K562 (cell line): ENCODE measurements at regions not wholly inside any gene's neighbourhood (a gene's known extent, or its start where the extent isn't known, plus 50 kb on each side); places are given as distances from the start of the nearest gene placed in this dataset.

Experiments
- ATAC-seq: fragments of 200-7000 bp; cut with Tn5 transposase; 3 replicates; pipeline ENCODE4 v1.9.1; 2020; ENCODE audit warnings: moderate library complexity
- BruUV-seq: library from RNA; stranded (reverse); fragments of 400-500 nt; replicated peaks from 2 replicates; lab custom pipeline; 2021; lab: Mats Ljungman, UMichigan
- CTCF ChIA-PET: fragments of 300-600 bp; formaldehyde crosslinking; extraction: SDS; loops from one replicate; lab custom pipeline; 2021; ENCODE audit warnings: low intra/inter-chr PET ratio; lab: Yijun Ruan, JAX
- POLR2A ChIA-PET: fragments of 300-600, 350-650 bp; sonication (Branson Sonifier 250); formaldehyde crosslinking; extraction: SDS; loops from one replicate; lab custom pipeline; 2021; ENCODE audit warnings: antibody characterized with exemption, inconsistent platforms; lab: Yijun Ruan, JAX
- DNase-seq, 4 experiments: peaks; one replicate each; pipeline versions ENCODE4 v3.0.0 to v3.0.0-alpha.2; 2011 to 2018; ENCODE audit warnings: low spot score in 3 of 4, mixed read lengths in 3 of 4; ENCODE audit errors: extremely low read depth in 1 of 4
- FAIRE-seq: peaks from 2 replicates; lab custom pipeline; 2011; peaks lifted over from hg19 to GRCh38; lab: Jason Lieb, UNC
- H2AFZ ChIP-seq: 2 replicates; pipeline ENCODE4 v1.6.0; 2011; ENCODE audit warnings: low read depth, low read length, control low read depth, inconsistent platforms
- H3K27ac ChIP-seq: fragments of 200-600 bp; 3 replicates; pipeline ENCODE4 v1.8.0; 2011; ENCODE audit warnings: low read depth, mild to moderate bottlenecking, control low read depth, inconsistent platforms, low read length, moderate library complexity, mixed read lengths; ENCODE audit errors: extremely low read depth
- H3K27me3 ChIP-seq, 2 experiments: fragments of 300-600 bp in 1 of 2; 2 replicates in 1 of 2; 3 replicates in 1 of 2; pipeline versions ENCODE4 v1.6.0 to v1.8.0; 2011; ENCODE audit warnings: inconsistent platforms in 2 of 2, low read length in 2 of 2, mild to moderate bottlenecking in 1 of 2, mixed read lengths in 1 of 2, moderate library complexity in 1 of 2; ENCODE audit not compliant: control insufficient read depth in 2 of 2, insufficient read depth in 2 of 2
- H3K36me3 ChIP-seq: fragments of 300-600 bp; 3 replicates; pipeline ENCODE4 v1.8.0; 2011; ENCODE audit warnings: mild to moderate bottlenecking, low read length, inconsistent platforms; ENCODE audit not compliant: control insufficient read depth, insufficient read depth
- H3K4me1 ChIP-seq, 2 experiments: fragments of 200-600 bp in 1 of 2; replicated peaks in 1 of 2; 2 replicates in 1 of 2; 3 replicates in 1 of 2; pipeline versions ENCODE4 v1.5.1 to v1.8.0; 2011; ENCODE audit warnings: inconsistent platforms in 2 of 2, low read length in 2 of 2, mild to moderate bottlenecking in 1 of 2, mixed read lengths in 1 of 2, moderate library complexity in 1 of 2; ENCODE audit not compliant: control insufficient read depth in 2 of 2, insufficient read depth in 2 of 2
- H3K4me2 ChIP-seq: 2 replicates; pipeline ENCODE4 v1.6.1; 2011; ENCODE audit warnings: low read length, control low read depth, inconsistent platforms, mixed read lengths; ENCODE audit not compliant: insufficient read depth
- H3K4me3 ChIP-seq: fragments of 200-600 bp; sonication (generic), shearing (Covaris generic); 2 replicates; pipeline ENCODE4 v1.5.1; 2016; ENCODE audit warnings: control low read depth, inconsistent platforms
- H3K79me2 ChIP-seq: fragments of 200-600 bp; 3 replicates; pipeline ENCODE4 v1.8.0; 2011; ENCODE audit warnings: low read length, inconsistent platforms; ENCODE audit not compliant: control insufficient read depth, insufficient read depth
- H3K9ac ChIP-seq, 2 experiments: 2 replicates each; pipeline versions ENCODE4 v1.6.0 to v1.6.1; 2011; ENCODE audit warnings: low read depth in 2 of 2, low read length in 2 of 2, control low read depth in 1 of 2, inconsistent platforms in 1 of 2, mild to moderate bottlenecking in 1 of 2, mixed read lengths in 1 of 2; ENCODE audit not compliant: insufficient read depth in 1 of 2
- H3K9me1 ChIP-seq: one replicate; pipeline ENCODE4 v1.6.0; 2011; ENCODE audit warnings: inconsistent platforms, mild to moderate bottlenecking, low read length, moderate library complexity; ENCODE audit not compliant: control insufficient read depth, insufficient read depth
- H3K9me3 ChIP-seq: replicated peaks from 2 replicates; pipeline ENCODE4 v1.5.1; 2011; ENCODE audit warnings: low read depth, low read length, inconsistent platforms; ENCODE audit not compliant: control insufficient read depth, insufficient read depth
- H4K20me1 ChIP-seq: replicated peaks from 2 replicates; pipeline ENCODE4 v1.6.1; 2011; ENCODE audit warnings: low read length, inconsistent platforms, mixed read lengths; ENCODE audit not compliant: control insufficient read depth, insufficient read depth
- CSDE1 ChIP-seq, 2 experiments: fragments of 450-650 bp; IDR thresholded peaks; 2 replicates each; pipeline ENCODE4 v1.6.1; 2016; ENCODE audit warnings: mild to moderate bottlenecking in 1 of 2
- CXXC5 ChIP-seq: fragments of 250-450 bp; sonication (Bioruptor Pico); IDR thresholded peaks from 2 replicates; pipeline ENCODE4 v1.8.0; 2022; ENCODE audit warnings: inconsistent platforms, mild to moderate bottlenecking, moderate library complexity
- DNMT1 ChIP-seq: fragments of 450-650 bp; IDR thresholded peaks from 2 replicates; pipeline ENCODE4 v1.6.1; 2016; ENCODE audit warnings: antibody characterized with exemption, mild to moderate bottlenecking
- FOXO4 ChIP-seq: fragments of 450-650 bp; formaldehyde crosslinking; IDR thresholded peaks from 2 replicates; pipeline ENCODE4 v1.4.0; 2020; ENCODE audit warnings: mild to moderate bottlenecking, moderate library complexity
- GATAD2A ChIP-seq: fragments of 450-650 bp; IDR thresholded peaks from 2 replicates; pipeline ENCODE4 v1.6.1; 2017
- NBN ChIP-seq: fragments of 450-650 bp; IDR thresholded peaks from 2 replicates; pipeline ENCODE4 v1.6.1; 2016; ENCODE audit warnings: low read depth, mild to moderate bottlenecking
- RAD51 ChIP-seq: fragments of 450-650 bp; IDR thresholded peaks from 2 replicates; pipeline ENCODE4 v1.7.1; 2016; ENCODE audit warnings: low read depth, mild to moderate bottlenecking, borderline replicate concordance
- SFPQ ChIP-seq: fragments of 200-400 bp; formaldehyde crosslinking; IDR thresholded peaks from 2 replicates; pipeline ENCODE4 v1.6.1; 2017; ENCODE audit warnings: mild to moderate bottlenecking, low read depth, low read length, moderate library complexity
- ZBED1 ChIP-seq: IDR thresholded peaks from 2 replicates; pipeline ENCODE4 v1.6.1; 2014
- ZBTB33 ChIP-seq: sonication (generic); formaldehyde crosslinking; IDR thresholded peaks from 2 replicates; pipeline ENCODE4 v1.8.1; 2023; ENCODE audit warnings: mild to moderate bottlenecking, missing genetic modification reagents
- ZKSCAN3 ChIP-seq: fragments of 250-450 bp; sonication (Bioruptor Pico); IDR thresholded peaks from 2 replicates; pipeline ENCODE4 v1.4.0; 2020
- ZNF395 ChIP-seq: fragments of 200-800 bp; sonication (Bioruptor generic); IDR thresholded peaks from 2 replicates; pipeline ENCODE4 v1.6.1; 2017; ENCODE audit warnings: missing genetic modification characterization, missing compliant biosample characterization
- ZNF699 ChIP-seq: fragments of 250-450 bp; sonication (Bioruptor Pico); IDR thresholded peaks from 2 replicates; pipeline ENCODE4 v1.8.0; 2021; ENCODE audit warnings: mild to moderate bottlenecking, moderate library complexity; ENCODE audit not compliant: insufficient replicate concordance
- WGBS: fragments of 100-300 bp; shearing (Covaris generic); methylation state at CpG from one replicate; pipeline ENCODE4 v1.1.6; 2016; ENCODE audit warnings: low coverage, mixed read lengths; ENCODE audit not compliant: insufficient coverage; ENCODE audit errors: missing lambda C conversion rate; 5-methylcytosine and 5-hydroxymethylcytosine counted together
- in situ Hi-C: fragments of 300-500 bp; cut with MboI; formaldehyde crosslinking; loops from 4 replicates; pipeline ENCODE4 v1.15.0; 2018; ENCODE audit warnings: inconsistent platforms, mixed read lengths
- intact Hi-C: fragments of 100-400 bp; cut with micrococcal nuclease; formaldehyde crosslinking; loops from 2 replicates; pipeline ENCODE4 v1.14.2; 2022

GRCh38 chr18:77369644-77370043 is 120.0 kb downstream of the GALR1 start (continued):
- TF ChIP-seq FOXO4 (CRISPR knock-in tag) (no peak), NBN (no peak)

- intact Hi-C loops = no loop called here
- Histone ChIP-seq H2AFZ (no peak overlapping the region), H3K4me1 (no peaks in the 10 kb centered on the region), H3K9me3 (no peaks in the 10 kb centered on the region), H3K79me2 (no peaks in the 10 kb centered on the region), H3K9ac (no peak overlapping the region), H3K27me3 (peaks cover 0 to 13% of the 10 kb centered on the region in 2 experiments; a peak in 1 of 5 replicates), H3K4me3 (no peak overlapping the region), H3K9me1 (no peaks in the 10 kb centered on the region), H3K4me2 (no peak overlapping the region), H3K27ac (no peak overlapping the region), H4K20me1 (no peaks in the 10 kb centered on the region), H3K36me3 (no peaks in the 10 kb centered on the region)
- 0% methylated on average over 9 of the region's 9 CpGs for WGBS
- FAIRE-seq (no peak), ATAC-seq (no peak), DNase-seq (no peak)
- ChIA-PET CTCF (no interaction called here), POLR2A (no interaction called here)
- BruUV-seq = no TSS peak
- in situ Hi-C loops = no loop called here
- TF ChIP-seq DNMT1 (no peak), ZKSCAN3 (CRISPR knock-in tag) (no peak), CXXC5 (CRISPR knock-in tag) (no peak), ZBED1 (no peak), GATAD2A (no peak), ZNF699 (CRISPR knock-in tag) (no peak), RAD51 (no peak), SFPQ (no peak), ZBTB33 (CRISPR knock-in tag) (no peak), ZNF395 (CRISPR knock-in tag) (no peak), CSDE1 (IDR thresholded peaks at IDR 0.05) (no peak)
These were observed 124.2 kb downstream of the GALR1 start for GRCh38 chr18:77373730-77374445.
